ENCODE measurements at regions not wholly inside any gene's neighbourhood (a gene's known extent, or its start where the extent isn't known, plus 50 kb on each side); places are given as distances from the start of the nearest gene placed in this dataset.

GRCh38 chr6:25175681-25176080 lies 103.5 kb upstream of the CARMIL1 start:
- TF ChIP-seq DMAP1 (CRISPR knock-in tag; IDR thresholded peaks at IDR 0.05) (no peak), STAG1 (CRISPR knock-in tag; IDR thresholded peaks at IDR 0.05) (0 out of 2 replicates have a peak, but pooled peaks have one; percentile 6), CTCF (CRISPR knock-in tag; IDR thresholded peaks at IDR 0.05) (peak; percentile 32), ZNF530 (CRISPR knock-in tag; IDR thresholded peaks at IDR 0.05; ENCODE audit: low read depth) (no peak)
- ATAC-seq (no peak), FAIRE-seq (no peak), DNase-seq (ENCODE audit: low spot score) (no peak)
- H3K36me3 ChIP-seq (replicated peaks in 1 of 2; ENCODE audit: control insufficient read depth in 1 of 2, insufficient read depth in 2 of 2, low read length in 2 of 2), result no peaks in the 10 kb centered on the region
- 5% methylated on average over 2 of the region's 2 CpGs for WGBS (ENCODE audit: low lambda C conversion rate)
- BruUV-seq (replicated peaks), result no TSS peak
- H3K9ac ChIP-seq (ENCODE audit: insufficient read depth, low read depth, low read length), result no peak overlapping the region
- H3K4me3 ChIP-seq (replicated peaks in 1 of 3; ENCODE audit: insufficient read depth in 1 of 3, low read depth in 2 of 3, low read length in 3 of 3), result no peak overlapping the region
- H3K27me3 ChIP-seq (ENCODE audit: control insufficient read depth in 1 of 2, insufficient read depth in 2 of 2, low read length in 2 of 2), result peaks cover 0 to 4% of the 10 kb centered on the region in 2 experiments; a peak in 1 of 5 replicates
- POLR2A ChIA-PET, result no interaction called here
- peaks cover 9% of the 10 kb centered on the region for H3K4me1 ChIP-seq (ENCODE audit: insufficient read depth, low read length)
- CTCF ChIA-PET (ENCODE audit: low intra/inter-chr PET ratio, low total read pairs), result no interaction called here
- H3K4me2 ChIP-seq (ENCODE audit: low read depth, low read length), result no peak overlapping the region
- no peak overlapping the region for H3K27ac ChIP-seq (ENCODE audit: extremely low read length, insufficient read depth, low read length)
- no peaks in the 10 kb centered on the region for H3K9me3 ChIP-seq (ENCODE audit: low read length)
- in situ Hi-C loops (cut with HindIII; ENCODE audit: extremely low pct_ligation_motif_present, low pct_unique_long_range_greater_than_20kb) (no loop called here), intact Hi-C loops (cut with micrococcal nuclease; ENCODE audit: unreplicated experiment) (no loop called here)
- H2AFZ ChIP-seq (ENCODE audit: low read length), result no peak overlapping the region
- H4K20me1 ChIP-seq (ENCODE audit: insufficient read depth, low read length), result no peaks in the 10 kb centered on the region
- no peaks in the 10 kb centered on the region for H3K79me2 ChIP-seq (ENCODE audit: insufficient read depth, low read length)

- Histone ChIP-seq H3K27ac (ENCODE audit: extremely low read length, insufficient read depth, low read length) (no peak overlapping the region), H2AFZ (ENCODE audit: low read length) (no peak overlapping the region), H4K20me1 (ENCODE audit: insufficient read depth, low read length) (no peaks in the 10 kb centered on the region), H3K27me3 (ENCODE audit: control insufficient read depth in 1 of 2, insufficient read depth in 2 of 2, low read length in 2 of 2) (peaks cover 0 to 4% of the 10 kb centered on the region in 2 experiments; a peak in 1 of 5 replicates), H3K9me3 (ENCODE audit: low read length) (no peaks in the 10 kb centered on the region), H3K36me3 (replicated peaks in 1 of 2; ENCODE audit: control insufficient read depth in 1 of 2, insufficient read depth in 2 of 2, low read length in 2 of 2) (no peaks in the 10 kb centered on the region), H3K4me1 (ENCODE audit: insufficient read depth, low read length) (peaks cover 9% of the 10 kb centered on the region), H3K4me2 (ENCODE audit: low read depth, low read length) (no peak overlapping the region), H3K9ac (ENCODE audit: insufficient read depth, low read depth, low read length) (no peak overlapping the region), H3K79me2 (ENCODE audit: insufficient read depth, low read length) (no peaks in the 10 kb centered on the region), H3K4me3 (replicated peaks in 1 of 3; ENCODE audit: insufficient read depth in 1 of 3, low read depth in 2 of 3, low read length in 3 of 3) (no peak overlapping the region)
- CTCF ChIA-PET (ENCODE audit: low intra/inter-chr PET ratio, low total read pairs), result no interaction called here
- FAIRE-seq (no peak), ATAC-seq (no peak), DNase-seq (ENCODE audit: low spot score) (no peak)
- intact Hi-C loops (cut with micrococcal nuclease; ENCODE audit: unreplicated experiment), result no loop called here
- POLR2A ChIA-PET, result no interaction called here
- in situ Hi-C loops (cut with HindIII; ENCODE audit: extremely low pct_ligation_motif_present, low pct_unique_long_range_greater_than_20kb), result no loop called here
- no TSS peak for BruUV-seq (replicated peaks)
- TF ChIP-seq SUZ12 (IDR thresholded peaks at IDR 0.05; ENCODE audit: low read depth, low read length) (no peak), MEIS1 (CRISPR knock-in tag; IDR thresholded peaks at IDR 0.05; ENCODE audit: borderline replicate concordance) (no peak), MXD1 (CRISPR knock-in tag; IDR thresholded peaks at IDR 0.05) (no peak), TCF12 (IDR thresholded peaks at IDR 0.05) (no peak), TCF12 (CRISPR knock-in tag; IDR thresholded peaks at IDR 0.05) (no peak), ZNF281 (CRISPR knock-in tag; IDR thresholded peaks at IDR 0.05; ENCODE audit: borderline replicate concordance) (no peak), ZNF30 (CRISPR knock-in tag; IDR thresholded peaks at IDR 0.05) (no peak), ZNF660 (CRISPR knock-in tag; IDR thresholded peaks at IDR 0.05; ENCODE audit: borderline replicate concordance, low read depth) (no peak), PATZ1 (CRISPR knock-in tag; IDR thresholded peaks at IDR 0.05) (no peak), ZNF446 (CRISPR knock-in tag; IDR thresholded peaks at IDR 0.05) (no peak)
Observed at GRCh38 chr6:25176466-25176865, 102.7 kb upstream of the CARMIL1 start.
